Left ventricle myocardium superior (tissue), 1 donor: ENCODE measurements at regions not wholly inside any gene's neighbourhood (a gene's known extent, or its start where the extent isn't known, plus 50 kb on each side); places are given as distances from the start of the nearest gene placed in this dataset.

ENCODE experiments used
- ATAC-seq: fragments of 200-7000 bp; cut with Tn5 transposase; one replicate; pipeline ENCODE4 v1.9.1; 2020; ENCODE audit warnings: mild to moderate bottlenecking, moderate library complexity
- DNase-seq: peaks from one replicate; pipeline ENCODE4 v3.0.0-alpha.2; 2020
- intact Hi-C: fragments of 100-400 bp; cut with micrococcal nuclease; formaldehyde crosslinking; loops from one replicate; pipeline ENCODE4 v1.11.0; 2022
- donor health status: DM: no; HTN: yes; CAD: no; lungs with severe emphysema.

DNA sequence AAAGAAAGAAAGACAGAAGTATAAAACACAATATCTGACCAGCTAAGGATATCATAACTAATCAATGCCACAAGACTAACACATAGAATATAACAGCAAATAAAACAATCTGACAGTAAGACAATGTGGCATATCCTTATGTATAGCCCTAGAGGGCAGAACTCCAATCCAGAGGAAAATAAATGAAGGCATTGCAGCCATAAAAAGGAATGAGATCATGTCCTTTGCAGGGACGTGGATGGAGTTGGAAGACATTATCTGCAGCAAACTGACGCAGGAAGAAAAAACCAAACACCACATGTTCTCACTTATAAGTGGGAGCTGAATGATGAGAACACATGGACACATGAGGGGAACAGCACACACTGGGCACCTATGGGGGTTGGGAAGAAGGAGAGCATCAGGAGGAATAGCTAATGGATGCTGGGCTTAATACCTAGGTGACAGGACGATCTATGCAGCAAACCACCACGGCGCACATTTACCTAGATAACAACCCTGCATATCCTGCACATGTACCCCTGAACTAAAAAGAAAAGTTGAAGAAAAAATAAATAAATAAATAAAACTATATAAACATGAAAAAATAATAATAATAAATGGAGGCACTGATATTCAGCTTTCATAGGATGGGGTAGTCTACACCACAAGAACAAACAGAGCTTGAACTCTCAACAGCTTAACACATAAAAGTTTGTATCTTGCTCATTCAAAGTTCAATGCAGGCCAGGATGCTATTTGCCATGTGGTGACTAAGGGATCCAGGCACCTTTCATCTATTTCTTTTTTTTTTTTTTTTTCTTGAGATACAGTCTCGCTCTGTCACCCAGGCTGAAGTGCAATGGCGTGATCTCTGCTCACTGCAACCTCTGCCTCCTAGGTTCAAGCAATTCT lies 66.1 kb upstream of the KAT6B start:
- ATAC-seq (peak; percentile 34), DNase-seq (no peak)
- intact Hi-C loops, result no loop called here

- no peak for ATAC-seq
- no peak for DNase-seq
- intact Hi-C loops, result no loop called here
Observed at GRCh38 chr10:74763934-74764591, 62.3 kb upstream of the KAT6B start.

- intact Hi-C loops, result no loop called here
- DNase-seq, result no peak
- ATAC-seq, result no peak
Observed at GRCh38 chr10:74765465-74765975, 60.9 kb upstream of the KAT6B start.

DNA sequence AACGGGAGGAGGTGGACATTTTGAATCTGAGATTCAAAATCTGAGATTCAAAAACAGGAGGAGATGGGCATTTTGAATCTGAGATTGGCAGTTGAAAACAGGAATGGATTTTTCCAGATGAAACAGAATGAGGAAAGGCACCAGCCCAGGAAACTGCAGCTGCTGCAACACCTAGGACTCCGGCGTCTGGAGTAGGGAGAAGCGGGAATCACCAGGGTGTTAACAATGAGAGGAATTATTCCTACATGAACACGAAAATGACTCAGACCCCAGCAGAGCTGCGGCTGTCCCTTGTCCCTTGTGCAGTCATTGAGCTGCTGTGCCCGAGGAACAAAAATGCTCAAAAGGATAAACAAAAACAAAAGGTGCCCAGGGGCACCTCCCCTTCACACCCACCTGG lies 59.9 kb upstream of the KAT6B start:
- no peak for DNase-seq
- intact Hi-C loops, result no loop called here
- ATAC-seq, result no peak

GRCh38 chr10:74770400-74770799 lies 56.0 kb upstream of the KAT6B start:
- intact Hi-C loops, result no loop called here
- no peak for DNase-seq
- ATAC-seq, result no peak

GRCh38 chr10:74771054-74771453 lies 55.3 kb upstream of the KAT6B start:
- no peak for DNase-seq
- intact Hi-C loops, result no loop called here
- no peak for ATAC-seq

DNA sequence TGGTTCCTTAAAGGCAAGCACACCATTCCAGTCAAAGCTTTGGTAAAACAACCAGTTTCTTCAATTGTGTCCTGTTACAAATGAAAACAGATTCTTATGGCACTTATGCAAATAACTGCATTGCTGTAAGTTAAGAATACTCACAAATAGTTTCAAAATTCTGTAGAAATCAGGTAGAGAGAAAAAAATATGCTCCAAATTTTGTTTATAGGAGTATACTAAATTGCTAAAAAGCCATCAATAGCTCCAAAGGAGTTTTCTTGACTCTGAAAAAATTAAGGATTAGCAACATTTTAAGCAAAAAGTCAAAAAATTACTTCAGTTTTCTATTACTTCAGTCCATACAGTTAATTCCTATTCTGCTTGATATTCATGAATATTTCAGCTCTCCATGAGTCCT lies 51.3 kb upstream of the KAT6B start:
- intact Hi-C loops, result no loop called here
- DNase-seq, result no peak
- ATAC-seq, result no peak
